GM18907 (cell line): ENCODE measurements at regions not wholly inside any gene's neighbourhood (a gene's known extent, or its start where the extent isn't known, plus 50 kb on each side); places are given as distances from the start of the nearest gene placed in this dataset.

Source experiments
- ATAC-seq: cut with Tn5 transposase; IDR thresholded peaks from one replicate; pipeline ENCODE4 v1.9.1; 2021; ENCODE audit warnings: mild to moderate bottlenecking, moderate library complexity; ENCODE audit not compliant: unreplicated experiment

GRCh38 chr17:33962857-33963655 is 292.0 kb upstream of the CCL2 start:
- ATAC-seq, result no peak

- peak; percentile 72 for ATAC-seq
Measured at GRCh38 chr17:33964344-33964979, 290.6 kb upstream of the CCL2 start.

GRCh38 chr17:33966410-33967059 is 288.6 kb upstream of the CCL2 start:
- ATAC-seq, result no peak

GRCh38 chr17:33967608-33968349 is 287.3 kb upstream of the CCL2 start:
- ATAC-seq, result no peak

GRCh38 chr17:33968350-33969044 is 286.6 kb upstream of the CCL2 start:
- ATAC-seq, result peak; percentile 71

GRCh38 chr17:33970279-33970678 is 284.8 kb upstream of the CCL2 start:
- no peak for ATAC-seq

- ATAC-seq, result no peak
Measured at GRCh38 chr17:33972763-33973162, 282.3 kb upstream of the CCL2 start.

GRCh38 chr17:33973491-33973890 is 281.6 kb upstream of the CCL2 start:
- no peak for ATAC-seq

GRCh38 chr17:33974276-33974675 is 280.8 kb upstream of the CCL2 start:
- no peak for ATAC-seq

- no peak for ATAC-seq
Measured at GRCh38 chr17:33976831-33977230, 278.3 kb upstream of the CCL2 start.

GRCh38 chr17:33977729-33978514 is 277.2 kb upstream of the CCL2 start:
- ATAC-seq, result no peak

- ATAC-seq, result no peak
Measured at GRCh38 chr17:33978889-33979288, 276.2 kb upstream of the CCL2 start.

- peak; percentile 48 for ATAC-seq
Measured at GRCh38 chr17:33980193-33980592, 274.9 kb upstream of the CCL2 start.

GRCh38 chr17:33981711-33982601 is 273.1 kb upstream of the CCL2 start:
- ATAC-seq, result no peak

GRCh38 chr17:33982909-33983308 is 272.2 kb upstream of the CCL2 start:
- ATAC-seq, result no peak

- ATAC-seq, result no peak
Measured at GRCh38 chr17:33983824-33984574, 271.1 kb upstream of the CCL2 start.

- ATAC-seq, result no peak
Measured at GRCh38 chr17:33986088-33986487, 269.0 kb upstream of the CCL2 start.

GRCh38 chr17:33986566-33986965 is 268.5 kb upstream of the CCL2 start:
- ATAC-seq, result no peak
